Progenitor cell of endocrine pancreas (in vitro differentiated cells): ENCODE measurements at regions not wholly inside any gene's neighbourhood (a gene's known extent, or its start where the extent isn't known, plus 50 kb on each side); places are given as distances from the start of the nearest gene placed in this dataset.

ENCODE experiments used
- DNase-seq: peaks from one replicate; pipeline ENCODE4 v3.0.0; 2021; ENCODE audit warnings: low spot score; ENCODE audit not compliant: unreplicated experiment
- H3K27ac Mint-ChIP-seq: 2 replicates; pipeline ENCODE4 v1.8.0; 2021; ENCODE audit warnings: mild to moderate bottlenecking, moderate library complexity, mixed read lengths
- H3K27me3 Mint-ChIP-seq: 2 replicates; pipeline ENCODE4 v1.8.0; 2021; ENCODE audit warnings: mixed read lengths
- H3K36me3 Mint-ChIP-seq: 2 replicates; pipeline ENCODE4 v1.8.0; 2022; ENCODE audit warnings: mixed read lengths; ENCODE audit not compliant: insufficient read depth
- H3K4me1 Mint-ChIP-seq: 2 replicates; pipeline ENCODE4 v1.8.0; 2021; ENCODE audit warnings: low read depth, mixed read lengths
- H3K4me3 Mint-ChIP-seq: 2 replicates; pipeline ENCODE4 v1.8.0; 2021; ENCODE audit warnings: low read depth, mild to moderate bottlenecking, moderate library complexity, mixed read lengths
- H3K9me3 Mint-ChIP-seq: 2 replicates; pipeline ENCODE4 v1.8.0; 2021; ENCODE audit warnings: low read depth, mixed read lengths
- TF ChIP-seq, protein P1 (sequence below): fragments of 200-600 bp; sonication (generic); IDR thresholded peaks from one replicate; pipeline ENCODE4 v1.5.0; 2021; ENCODE audit warnings: antibody characterized with exemption, mild to moderate bottlenecking; ENCODE audit not compliant: unreplicated experiment

DNA sequence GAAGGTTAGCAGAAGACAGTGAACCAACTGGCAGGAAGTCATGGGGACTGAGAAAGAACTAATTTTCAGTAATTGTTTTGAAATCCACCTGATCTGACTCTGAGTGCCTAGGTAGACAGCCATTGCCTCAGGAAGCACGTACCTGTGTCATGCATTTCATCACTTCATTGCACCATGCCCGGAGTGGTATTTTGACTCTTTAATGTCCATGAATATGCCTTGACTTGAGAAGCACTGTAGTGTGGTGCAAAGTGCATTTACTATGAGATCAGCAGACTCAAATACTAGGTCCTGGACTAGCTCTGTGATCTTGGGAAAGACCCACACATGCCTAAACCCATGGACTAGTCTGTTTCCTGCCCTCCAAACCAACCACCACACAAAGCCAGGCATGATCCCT lies 370.9 kb upstream of the MARCKS start:
- TF ChIP-seq, protein P1, sequence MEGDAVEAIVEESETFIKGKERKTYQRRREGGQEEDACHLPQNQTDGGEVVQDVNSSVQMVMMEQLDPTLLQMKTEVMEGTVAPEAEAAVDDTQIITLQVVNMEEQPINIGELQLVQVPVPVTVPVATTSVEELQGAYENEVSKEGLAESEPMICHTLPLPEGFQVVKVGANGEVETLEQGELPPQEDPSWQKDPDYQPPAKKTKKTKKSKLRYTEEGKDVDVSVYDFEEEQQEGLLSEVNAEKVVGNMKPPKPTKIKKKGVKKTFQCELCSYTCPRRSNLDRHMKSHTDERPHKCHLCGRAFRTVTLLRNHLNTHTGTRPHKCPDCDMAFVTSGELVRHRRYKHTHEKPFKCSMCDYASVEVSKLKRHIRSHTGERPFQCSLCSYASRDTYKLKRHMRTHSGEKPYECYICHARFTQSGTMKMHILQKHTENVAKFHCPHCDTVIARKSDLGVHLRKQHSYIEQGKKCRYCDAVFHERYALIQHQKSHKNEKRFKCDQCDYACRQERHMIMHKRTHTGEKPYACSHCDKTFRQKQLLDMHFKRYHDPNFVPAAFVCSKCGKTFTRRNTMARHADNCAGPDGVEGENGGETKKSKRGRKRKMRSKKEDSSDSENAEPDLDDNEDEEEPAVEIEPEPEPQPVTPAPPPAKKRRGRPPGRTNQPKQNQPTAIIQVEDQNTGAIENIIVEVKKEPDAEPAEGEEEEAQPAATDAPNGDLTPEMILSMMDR = no peak
- no peak overlapping the region for H3K4me3 Mint-ChIP-seq
- H3K9me3 Mint-ChIP-seq = no peaks in the 10 kb centered on the region
- no peak for DNase-seq
- no peaks in the 10 kb centered on the region for H3K27me3 Mint-ChIP-seq
- peaks cover 3% of the 10 kb centered on the region for H3K4me1 Mint-ChIP-seq
- H3K36me3 Mint-ChIP-seq = no peaks in the 10 kb centered on the region
- H3K27ac Mint-ChIP-seq = no peak overlapping the region

DNA sequence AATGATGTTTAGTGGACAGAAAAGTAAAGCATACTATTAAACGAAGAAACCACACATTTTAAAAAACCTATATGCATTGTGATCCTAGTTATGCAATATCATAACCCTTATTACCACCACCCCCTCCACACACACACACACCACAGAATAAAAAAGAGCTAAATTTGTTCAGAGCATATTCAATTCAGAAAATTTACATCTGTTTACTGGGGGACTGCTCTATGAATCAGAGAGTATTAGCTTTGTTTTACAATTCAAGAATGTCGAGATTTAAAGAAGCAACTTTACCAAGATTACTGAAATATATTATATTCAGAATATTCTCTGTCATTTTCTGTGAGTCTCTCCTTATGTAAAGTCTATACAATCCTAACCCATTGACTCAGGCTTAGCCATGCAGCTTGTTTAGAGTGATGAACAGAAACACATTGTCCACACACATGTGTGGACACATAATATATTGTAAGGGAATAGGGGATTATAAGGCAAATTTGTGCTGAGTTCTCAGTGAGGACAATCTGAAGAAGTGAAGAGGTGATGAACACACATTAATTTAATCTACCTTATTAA lies 369.6 kb upstream of the MARCKS start:
- TF ChIP-seq, protein P1 = no peak
- Mint-ChIP-seq H3K27ac (no peak overlapping the region), H3K4me3 (no peak overlapping the region), H3K4me1 (peaks cover 3% of the 10 kb centered on the region), H3K9me3 (no peaks in the 10 kb centered on the region), H3K36me3 (no peaks in the 10 kb centered on the region), H3K27me3 (no peaks in the 10 kb centered on the region)
- DNase-seq = no peak

DNA sequence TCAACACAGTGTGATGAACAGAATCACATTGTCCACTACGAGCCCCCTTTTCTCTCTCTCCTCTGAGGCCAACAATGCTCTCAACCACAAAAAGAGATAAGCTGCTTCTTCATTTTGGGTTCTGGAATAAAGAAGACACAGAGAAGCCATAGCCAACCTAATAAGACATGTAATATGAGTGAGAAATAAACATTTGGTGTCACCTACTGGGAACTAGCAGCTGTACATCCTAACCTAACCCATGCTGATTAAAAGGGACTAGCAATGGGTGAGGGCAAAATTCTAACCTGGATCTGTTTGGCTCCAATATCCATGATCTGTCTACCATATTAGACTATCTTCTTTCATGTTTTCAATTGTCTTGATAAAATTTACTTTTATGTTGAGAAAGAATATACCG lies 369.1 kb upstream of the MARCKS start:
- no peak overlapping the region for H3K27ac Mint-ChIP-seq
- no peaks in the 10 kb centered on the region for H3K36me3 Mint-ChIP-seq

DNA sequence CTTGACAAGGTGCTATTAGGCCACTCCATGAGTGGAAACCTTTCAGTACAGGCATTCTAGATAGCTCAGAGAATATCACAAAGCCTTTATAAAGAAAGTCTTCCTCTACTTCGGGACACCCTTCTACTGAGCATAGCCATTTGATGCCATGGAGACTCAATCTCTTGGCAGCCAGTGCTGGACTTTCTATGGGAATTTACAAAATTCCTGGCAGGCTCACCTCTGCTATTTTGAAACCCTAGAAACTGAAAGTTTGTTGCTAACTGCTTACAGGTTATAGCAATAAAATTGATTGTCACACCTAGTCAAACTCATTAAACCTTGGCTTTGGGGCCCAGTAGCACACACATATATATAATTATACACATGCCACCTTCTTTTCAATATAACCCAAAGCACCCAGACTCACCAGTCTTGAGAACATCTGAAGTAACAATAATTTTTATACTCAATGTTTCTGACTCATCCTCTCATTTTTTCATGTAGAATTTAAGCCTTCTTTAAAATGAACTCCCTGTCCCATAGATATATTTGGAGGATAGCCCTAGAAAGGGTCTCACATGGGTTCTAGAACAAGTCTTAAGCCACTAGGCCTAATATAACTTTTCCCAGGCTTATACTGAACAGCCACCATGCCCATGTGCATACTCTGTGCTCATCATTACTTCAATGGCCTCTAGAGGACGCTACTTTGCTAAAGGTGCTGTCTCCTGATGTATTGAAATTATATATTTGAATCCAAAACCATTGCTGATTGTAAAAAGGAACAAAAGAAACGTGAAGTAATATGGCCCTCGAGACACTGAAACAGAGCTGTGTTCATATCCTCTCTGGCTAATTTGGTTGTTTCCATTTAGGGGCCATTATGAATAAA lies 368.1 kb upstream of the MARCKS start:
- H3K27ac Mint-ChIP-seq = no peak overlapping the region
- H3K27me3 Mint-ChIP-seq = no peaks in the 10 kb centered on the region
- H3K9me3 Mint-ChIP-seq = no peaks in the 10 kb centered on the region
- no peaks in the 10 kb centered on the region for H3K36me3 Mint-ChIP-seq
- no peaks in the 10 kb centered on the region for H3K4me1 Mint-ChIP-seq
- TF ChIP-seq, protein P1 = no peak
- no peak for DNase-seq
- H3K4me3 Mint-ChIP-seq = no peak overlapping the region

More for the DNA sequence above, 369.1 kb upstream of the MARCKS start:
- no peaks in the 10 kb centered on the region for H3K9me3 Mint-ChIP-seq
- no peak for DNase-seq
- H3K4me3 Mint-ChIP-seq = no peak overlapping the region
- TF ChIP-seq, protein P1 = no peak
- no peaks in the 10 kb centered on the region for H3K4me1 Mint-ChIP-seq
- no peaks in the 10 kb centered on the region for H3K27me3 Mint-ChIP-seq

DNA sequence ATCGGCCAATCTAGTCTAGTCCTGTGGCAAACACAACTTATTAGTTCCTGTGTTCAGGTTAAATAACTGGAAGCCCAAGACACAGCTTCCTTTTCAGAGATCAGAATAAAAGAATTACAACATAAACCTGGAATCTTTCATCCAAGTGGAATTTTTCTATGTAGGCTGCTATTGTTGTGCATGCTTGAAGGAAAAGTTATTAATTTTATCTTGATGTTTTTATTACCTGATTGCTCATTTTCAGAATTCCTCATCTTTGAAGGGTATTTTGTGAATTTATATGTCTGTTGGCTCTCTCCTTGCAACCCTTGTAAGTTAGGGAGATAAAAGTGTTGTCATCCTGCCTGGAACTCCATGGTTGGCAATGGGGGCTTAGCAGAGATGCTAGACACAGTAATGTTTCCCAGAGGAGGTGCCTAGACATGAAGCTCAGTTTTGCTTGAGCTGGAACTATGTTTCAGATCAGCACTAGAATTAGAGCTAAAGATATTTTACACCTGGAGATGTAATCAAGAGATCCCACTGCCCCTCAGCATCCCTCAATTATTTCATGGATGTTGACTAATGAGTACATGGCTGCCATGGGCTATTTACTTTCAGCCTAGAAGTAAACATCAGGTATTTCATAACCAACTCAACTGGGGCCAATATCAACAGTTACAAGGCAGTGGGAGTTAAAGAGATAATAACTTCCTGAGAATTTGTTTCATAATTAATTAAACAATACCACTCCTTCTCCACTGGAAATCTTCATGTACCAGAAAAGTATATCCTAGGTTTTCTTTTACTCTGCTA lies 367.0 kb upstream of the MARCKS start:
- H3K4me1 Mint-ChIP-seq = no peaks in the 10 kb centered on the region
- H3K27ac Mint-ChIP-seq = no peak overlapping the region
- TF ChIP-seq, protein P1 = no peak
- H3K27me3 Mint-ChIP-seq = no peaks in the 10 kb centered on the region
- no peaks in the 10 kb centered on the region for H3K9me3 Mint-ChIP-seq
- H3K36me3 Mint-ChIP-seq = no peaks in the 10 kb centered on the region
- no peak for DNase-seq
- no peak overlapping the region for H3K4me3 Mint-ChIP-seq
